ENCODE measurements at regions not wholly inside any gene's neighbourhood (a gene's known extent, or its start where the extent isn't known, plus 50 kb on each side); places are given as distances from the start of the nearest gene placed in this dataset.

DNA sequence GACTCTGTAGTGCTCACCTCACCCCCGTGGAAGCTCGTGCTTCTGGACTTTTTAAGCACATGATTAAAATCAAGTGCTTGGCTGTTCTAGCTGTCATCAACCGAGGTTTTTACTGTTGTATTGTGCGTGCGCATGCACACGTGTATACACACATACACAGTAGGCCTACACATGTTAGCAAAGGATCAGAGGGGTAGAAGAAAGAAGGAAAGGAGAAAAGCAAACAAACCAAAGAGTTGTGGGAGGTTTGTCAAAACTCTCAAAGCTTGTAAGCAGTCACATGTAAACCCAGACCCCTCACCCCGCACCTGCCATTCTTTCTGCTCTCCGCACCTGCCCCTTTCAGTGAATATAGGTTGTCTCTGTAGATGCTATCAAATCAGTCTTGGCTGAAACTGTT is 311.8 kb downstream of the HS3ST1 start:
- Histone ChIP-seq H3K9me3 (ENCODE audit: low read depth, low read length, poor library complexity, severe bottlenecking) (peaks cover 17% of the 10 kb centered on the region), H3K27ac (ENCODE audit: low read depth, low read length, poor library complexity, severe bottlenecking) (no peak overlapping the region), H3K36me3 (ENCODE audit: insufficient read depth, low read length, poor library complexity, severe bottlenecking) (no peaks in the 10 kb centered on the region), H3K27me3 (replicated peaks; ENCODE audit: insufficient read depth, low read depth, low read length, poor library complexity) (no peaks in the 10 kb centered on the region), H3K4me3 (ENCODE audit: low read depth, low read length, poor library complexity, severe bottlenecking) (no peak overlapping the region), H3K4me1 (ENCODE audit: insufficient read depth, low read length, poor library complexity, severe bottlenecking) (no peaks in the 10 kb centered on the region)
- intact Hi-C loops (cut with micrococcal nuclease; ENCODE audit: unreplicated experiment), result no loop called here
- TF ChIP-seq, protein P1, sequence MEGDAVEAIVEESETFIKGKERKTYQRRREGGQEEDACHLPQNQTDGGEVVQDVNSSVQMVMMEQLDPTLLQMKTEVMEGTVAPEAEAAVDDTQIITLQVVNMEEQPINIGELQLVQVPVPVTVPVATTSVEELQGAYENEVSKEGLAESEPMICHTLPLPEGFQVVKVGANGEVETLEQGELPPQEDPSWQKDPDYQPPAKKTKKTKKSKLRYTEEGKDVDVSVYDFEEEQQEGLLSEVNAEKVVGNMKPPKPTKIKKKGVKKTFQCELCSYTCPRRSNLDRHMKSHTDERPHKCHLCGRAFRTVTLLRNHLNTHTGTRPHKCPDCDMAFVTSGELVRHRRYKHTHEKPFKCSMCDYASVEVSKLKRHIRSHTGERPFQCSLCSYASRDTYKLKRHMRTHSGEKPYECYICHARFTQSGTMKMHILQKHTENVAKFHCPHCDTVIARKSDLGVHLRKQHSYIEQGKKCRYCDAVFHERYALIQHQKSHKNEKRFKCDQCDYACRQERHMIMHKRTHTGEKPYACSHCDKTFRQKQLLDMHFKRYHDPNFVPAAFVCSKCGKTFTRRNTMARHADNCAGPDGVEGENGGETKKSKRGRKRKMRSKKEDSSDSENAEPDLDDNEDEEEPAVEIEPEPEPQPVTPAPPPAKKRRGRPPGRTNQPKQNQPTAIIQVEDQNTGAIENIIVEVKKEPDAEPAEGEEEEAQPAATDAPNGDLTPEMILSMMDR (conservative IDR thresholded peaks at IDR 0.05; ENCODE audit: low read depth, low read length), result no peak
- no peak for TF ChIP-seq EZH2 (IDR thresholded peaks at IDR 0.05; ENCODE audit: borderline replicate concordance, low read depth, low read length, poor library complexity, severe bottlenecking)
- POLR2A ChIA-PET (ENCODE audit: low non-redundant PET), result no interaction called here
- BruUV-seq (replicated peaks), result no TSS peak
- no peak for DNase-seq (ENCODE audit: low spot score)
- CTCF ChIA-PET, result no interaction called here

DNA sequence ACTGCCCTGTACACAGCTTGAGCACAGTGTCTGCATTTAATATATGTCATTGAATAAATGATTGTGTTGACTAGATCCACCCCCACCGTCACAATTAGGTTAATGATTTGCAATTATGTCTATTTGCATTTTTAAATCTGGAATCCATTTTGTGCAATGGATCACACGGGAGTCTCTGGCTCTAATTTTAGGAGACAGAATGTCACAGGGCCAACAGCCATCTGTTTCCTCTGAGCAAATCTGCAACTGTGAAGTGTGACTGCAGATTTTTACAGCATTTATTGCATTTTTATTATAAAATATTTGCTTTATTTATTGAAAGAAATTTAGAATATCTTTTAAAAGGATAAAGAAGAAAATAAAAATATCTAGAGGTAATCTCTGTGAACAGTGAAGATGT is 316.8 kb downstream of the HS3ST1 start:
- BruUV-seq (replicated peaks), result no TSS peak
- intact Hi-C loops (cut with micrococcal nuclease; ENCODE audit: unreplicated experiment), result no loop called here
- Histone ChIP-seq H3K36me3 (ENCODE audit: insufficient read depth, low read length, poor library complexity, severe bottlenecking) (no peaks in the 10 kb centered on the region), H3K27me3 (replicated peaks; ENCODE audit: insufficient read depth, low read depth, low read length, poor library complexity) (no peaks in the 10 kb centered on the region), H3K4me1 (ENCODE audit: insufficient read depth, low read length, poor library complexity, severe bottlenecking) (no peaks in the 10 kb centered on the region), H3K27ac (ENCODE audit: low read depth, low read length, poor library complexity, severe bottlenecking) (no peak overlapping the region), H3K9me3 (ENCODE audit: low read depth, low read length, poor library complexity, severe bottlenecking) (peaks cover 43% of the 10 kb centered on the region), H3K4me3 (ENCODE audit: low read depth, low read length, poor library complexity, severe bottlenecking) (no peak overlapping the region)
- no peak for TF ChIP-seq EZH2 (IDR thresholded peaks at IDR 0.05; ENCODE audit: borderline replicate concordance, low read depth, low read length, poor library complexity, severe bottlenecking)
- CTCF ChIA-PET, result no interaction called here
- DNase-seq (ENCODE audit: low spot score), result no peak
- POLR2A ChIA-PET (ENCODE audit: low non-redundant PET), result no interaction called here

DNA sequence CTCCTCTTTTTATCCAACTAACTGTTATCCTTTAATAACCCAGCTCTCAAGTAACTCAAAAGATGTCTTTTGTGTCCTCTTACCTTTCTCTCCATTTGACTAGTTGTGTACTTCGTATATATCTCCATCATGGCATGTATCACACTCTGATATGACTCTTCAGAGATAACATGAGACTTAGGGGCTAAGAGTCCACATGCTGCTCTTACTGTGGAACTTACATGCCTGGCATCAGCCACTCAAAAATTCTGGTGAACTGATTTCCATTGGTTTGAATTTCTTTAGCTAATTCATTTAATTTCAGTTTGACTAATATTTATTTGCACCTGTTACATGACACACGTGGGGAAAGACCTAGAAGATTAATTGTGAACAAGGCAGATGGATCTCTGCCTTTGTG is 317.3 kb downstream of the HS3ST1 start:
- ChIA-PET POLR2A (ENCODE audit: low non-redundant PET) (no interaction called here), CTCF (no interaction called here)
- no peaks in the 10 kb centered on the region for H3K27me3 ChIP-seq (replicated peaks; ENCODE audit: insufficient read depth, low read depth, low read length, poor library complexity)
- no peak overlapping the region for H3K27ac ChIP-seq (ENCODE audit: low read depth, low read length, poor library complexity, severe bottlenecking)
- TF ChIP-seq, protein P1 (conservative IDR thresholded peaks at IDR 0.05; ENCODE audit: low read depth, low read length), result no peak
- no peak for TF ChIP-seq EZH2 (IDR thresholded peaks at IDR 0.05; ENCODE audit: borderline replicate concordance, low read depth, low read length, poor library complexity, severe bottlenecking)
- DNase-seq (ENCODE audit: low spot score), result no peak
- intact Hi-C loops (cut with micrococcal nuclease; ENCODE audit: unreplicated experiment), result no loop called here
- H3K9me3 ChIP-seq (ENCODE audit: low read depth, low read length, poor library complexity, severe bottlenecking), result peaks cover 46% of the 10 kb centered on the region
- H3K4me1 ChIP-seq (ENCODE audit: insufficient read depth, low read length, poor library complexity, severe bottlenecking), result no peaks in the 10 kb centered on the region
- no TSS peak for BruUV-seq (replicated peaks)
- H3K36me3 ChIP-seq (ENCODE audit: insufficient read depth, low read length, poor library complexity, severe bottlenecking), result no peaks in the 10 kb centered on the region
- no peak overlapping the region for H3K4me3 ChIP-seq (ENCODE audit: low read depth, low read length, poor library complexity, severe bottlenecking)

DNA sequence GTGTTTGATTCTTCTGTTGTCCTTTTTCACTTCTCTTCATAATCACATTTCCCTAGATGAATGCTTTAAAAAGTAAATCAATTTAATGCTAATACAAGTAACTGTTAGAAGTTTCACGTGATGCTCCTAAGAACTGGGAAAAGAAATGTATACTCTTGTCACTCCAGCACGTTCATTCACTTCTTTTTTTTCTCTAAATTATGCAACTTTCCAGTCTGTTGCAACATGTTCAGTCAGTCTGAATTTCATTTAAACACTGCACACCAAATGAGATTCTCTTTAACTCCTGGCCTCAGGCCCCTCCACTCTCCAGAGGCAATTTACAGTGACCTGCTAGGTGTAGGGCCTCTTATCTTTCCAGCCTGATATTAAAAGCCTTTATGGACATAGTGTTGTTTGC is 321.9 kb downstream of the HS3ST1 start:
- Histone ChIP-seq H3K9me3 (ENCODE audit: low read depth, low read length, poor library complexity, severe bottlenecking) (peaks cover 42% of the 10 kb centered on the region), H3K4me1 (ENCODE audit: insufficient read depth, low read length, poor library complexity, severe bottlenecking) (no peaks in the 10 kb centered on the region), H3K36me3 (ENCODE audit: insufficient read depth, low read length, poor library complexity, severe bottlenecking) (no peaks in the 10 kb centered on the region), H3K27me3 (replicated peaks; ENCODE audit: insufficient read depth, low read depth, low read length, poor library complexity) (no peaks in the 10 kb centered on the region), H3K4me3 (ENCODE audit: low read depth, low read length, poor library complexity, severe bottlenecking) (no peak overlapping the region), H3K27ac (ENCODE audit: low read depth, low read length, poor library complexity, severe bottlenecking) (no peak overlapping the region)
- no peak for TF ChIP-seq EZH2 (IDR thresholded peaks at IDR 0.05; ENCODE audit: borderline replicate concordance, low read depth, low read length, poor library complexity, severe bottlenecking)
- TF ChIP-seq, protein P1 (conservative IDR thresholded peaks at IDR 0.05; ENCODE audit: low read depth, low read length), result no peak
- intact Hi-C loops (cut with micrococcal nuclease; ENCODE audit: unreplicated experiment), result no loop called here
- ChIA-PET CTCF (no interaction called here), POLR2A (ENCODE audit: low non-redundant PET) (no interaction called here)
- BruUV-seq (replicated peaks), result no TSS peak
- DNase-seq (ENCODE audit: low spot score), result no peak

All from A673 (cell line).